ENCODE measurements at regions not wholly inside any gene's neighbourhood (a gene's known extent, or its start where the extent isn't known, plus 50 kb on each side); places are given as distances from the start of the nearest gene placed in this dataset.

GRCh38 chr9:95724253-95724991 is 151.1 kb upstream of the ERCC6L2 start:
- Histone ChIP-seq H4K5ac (ENCODE audit: low read length) (no peak overlapping the region), H2AK5ac (ENCODE audit: low read length) (no peak overlapping the region), H3K4ac (ENCODE audit: low read depth, low read length) (no peak overlapping the region), H3K56ac (ENCODE audit: low read length) (no peak overlapping the region), H3K4me1 (ENCODE audit: control insufficient read depth, low read depth, low read length) (no peaks in the 10 kb centered on the region), H4K8ac (ENCODE audit: low read depth, low read length) (no peak overlapping the region), H3K18ac (ENCODE audit: low read length) (no peak overlapping the region), H3K79me1 (ENCODE audit: low read length) (no peaks in the 10 kb centered on the region), H3K23ac (ENCODE audit: low read length) (no peak overlapping the region), H2BK5ac (ENCODE audit: low read length) (no peak overlapping the region), H3K27me3 (ENCODE audit: insufficient read depth, low read length, poor library complexity) (no peaks in the 10 kb centered on the region), H2BK120ac (ENCODE audit: low read depth, low read length) (no peak overlapping the region), H3K27ac (ENCODE audit: low read depth, low read length) (no peak overlapping the region), H2BK15ac (replicated peaks; ENCODE audit: low read depth) (no peak overlapping the region), H3K4me3 (ENCODE audit: low read length) (no peak overlapping the region), H3K36me3 (ENCODE audit: control insufficient read depth, insufficient read depth, low read length) (no peaks in the 10 kb centered on the region), H3K79me2 (ENCODE audit: control insufficient read depth, insufficient read depth, low read length) (no peaks in the 10 kb centered on the region), H3K4me2 (ENCODE audit: low read length) (no peak overlapping the region), H3K9ac (ENCODE audit: low read length) (no peak overlapping the region)
- DNase-seq = no peak
- WGBS (ENCODE audit: extremely low coverage, insufficient coverage, low lambda C conversion rate) = no CpG with 5 or more reads among the region's 7 CpGs

GRCh38 chr9:95722141-95722540 is 153.3 kb upstream of the ERCC6L2 start:
- no peaks in the 10 kb centered on the region for H3K36me3 ChIP-seq (ENCODE audit: control insufficient read depth, insufficient read depth, low read length)
- no peak overlapping the region for H3K9ac ChIP-seq (ENCODE audit: low read length)
- H4K5ac ChIP-seq (ENCODE audit: low read length) = no peak overlapping the region
- WGBS (ENCODE audit: extremely low coverage, insufficient coverage, low lambda C conversion rate) = no CpG with 5 or more reads among the region's 4 CpGs
- no peaks in the 10 kb centered on the region for H3K79me2 ChIP-seq (ENCODE audit: control insufficient read depth, insufficient read depth, low read length)
- H3K23ac ChIP-seq (ENCODE audit: low read length) = no peak overlapping the region
- H2BK120ac ChIP-seq (ENCODE audit: low read depth, low read length) = no peak overlapping the region
- no peak overlapping the region for H3K18ac ChIP-seq (ENCODE audit: low read length)
- H3K79me1 ChIP-seq (ENCODE audit: low read length) = no peaks in the 10 kb centered on the region
- no peak overlapping the region for H3K4me3 ChIP-seq (ENCODE audit: low read length)
- no peaks in the 10 kb centered on the region for H3K27me3 ChIP-seq (ENCODE audit: insufficient read depth, low read length, poor library complexity)
- no peak for DNase-seq
- H3K27ac ChIP-seq (ENCODE audit: low read depth, low read length) = no peak overlapping the region
- H2BK5ac ChIP-seq (ENCODE audit: low read length) = no peak overlapping the region
- H3K4me2 ChIP-seq (ENCODE audit: low read length) = no peak overlapping the region
- no peak overlapping the region for H2AK5ac ChIP-seq (ENCODE audit: low read length)
- no peaks in the 10 kb centered on the region for H3K4me1 ChIP-seq (ENCODE audit: control insufficient read depth, low read depth, low read length)
- H3K4ac ChIP-seq (ENCODE audit: low read depth, low read length) = no peak overlapping the region
- H4K8ac ChIP-seq (ENCODE audit: low read depth, low read length) = no peak overlapping the region
- no peak overlapping the region for H2BK15ac ChIP-seq (replicated peaks; ENCODE audit: low read depth)
- no peak overlapping the region for H3K56ac ChIP-seq (ENCODE audit: low read length)

GRCh38 chr9:95721061-95721531 is 154.4 kb upstream of the ERCC6L2 start:
- no peak overlapping the region for H3K18ac ChIP-seq (ENCODE audit: low read length)
- H3K4me2 ChIP-seq (ENCODE audit: low read length) = no peak overlapping the region
- H3K27me3 ChIP-seq (ENCODE audit: insufficient read depth, low read length, poor library complexity) = no peaks in the 10 kb centered on the region
- DNase-seq = no peak
- H3K79me2 ChIP-seq (ENCODE audit: control insufficient read depth, insufficient read depth, low read length) = no peaks in the 10 kb centered on the region
- H3K23ac ChIP-seq (ENCODE audit: low read length) = no peak overlapping the region
- no peak overlapping the region for H4K5ac ChIP-seq (ENCODE audit: low read length)
- no CpG with 5 or more reads among the region's 5 CpGs for WGBS (ENCODE audit: extremely low coverage, insufficient coverage, low lambda C conversion rate)
- no peaks in the 10 kb centered on the region for H3K4me1 ChIP-seq (ENCODE audit: control insufficient read depth, low read depth, low read length)
- no peak overlapping the region for H3K56ac ChIP-seq (ENCODE audit: low read length)
- H3K27ac ChIP-seq (ENCODE audit: low read depth, low read length) = no peak overlapping the region
- no peaks in the 10 kb centered on the region for H3K79me1 ChIP-seq (ENCODE audit: low read length)
- H3K4me3 ChIP-seq (ENCODE audit: low read length) = no peak overlapping the region
- H4K8ac ChIP-seq (ENCODE audit: low read depth, low read length) = no peak overlapping the region
- no peak overlapping the region for H3K9ac ChIP-seq (ENCODE audit: low read length)
- H2AK5ac ChIP-seq (ENCODE audit: low read length) = no peak overlapping the region
- no peaks in the 10 kb centered on the region for H3K36me3 ChIP-seq (ENCODE audit: control insufficient read depth, insufficient read depth, low read length)
- no peak overlapping the region for H2BK15ac ChIP-seq (replicated peaks; ENCODE audit: low read depth)
- no peak overlapping the region for H2BK5ac ChIP-seq (ENCODE audit: low read length)
- H2BK120ac ChIP-seq (ENCODE audit: low read depth, low read length) = no peak overlapping the region
- H3K4ac ChIP-seq (ENCODE audit: low read depth, low read length) = no peak overlapping the region

DNA sequence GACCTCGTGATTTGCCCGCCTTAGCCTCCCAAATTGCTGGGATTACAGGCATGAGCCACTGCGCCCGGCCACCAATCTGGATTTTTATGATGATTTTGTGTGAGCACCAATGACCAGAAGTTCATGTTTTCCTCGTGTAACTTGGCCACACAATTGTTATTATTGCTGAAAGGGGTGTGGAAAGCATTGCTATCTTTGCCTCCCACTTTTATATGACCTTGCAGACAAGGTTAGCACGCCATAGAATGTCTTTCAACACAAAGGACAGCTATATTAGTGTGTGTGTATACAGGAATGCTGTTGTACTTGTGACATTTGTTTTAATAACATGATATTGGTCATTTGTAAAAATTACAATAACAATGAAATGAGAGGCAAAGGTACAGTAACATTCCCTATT is 155.0 kb upstream of the ERCC6L2 start:
- no peak overlapping the region for H3K56ac ChIP-seq (ENCODE audit: low read length)
- H3K4ac ChIP-seq (ENCODE audit: low read depth, low read length) = no peak overlapping the region
- no peak overlapping the region for H3K27ac ChIP-seq (ENCODE audit: low read depth, low read length)
- WGBS (ENCODE audit: extremely low coverage, insufficient coverage, low lambda C conversion rate) = no CpG with 5 or more reads among the region's 6 CpGs
- no peak overlapping the region for H3K4me2 ChIP-seq (ENCODE audit: low read length)
- no peak overlapping the region for H3K23ac ChIP-seq (ENCODE audit: low read length)
- no peak overlapping the region for H4K5ac ChIP-seq (ENCODE audit: low read length)
- no peaks in the 10 kb centered on the region for H3K79me1 ChIP-seq (ENCODE audit: low read length)
- no peak overlapping the region for H3K9ac ChIP-seq (ENCODE audit: low read length)
- no peak overlapping the region for H2BK120ac ChIP-seq (ENCODE audit: low read depth, low read length)
- no peak overlapping the region for H3K4me3 ChIP-seq (ENCODE audit: low read length)
- DNase-seq = no peak
- H3K4me1 ChIP-seq (ENCODE audit: control insufficient read depth, low read depth, low read length) = no peaks in the 10 kb centered on the region
- no peak overlapping the region for H3K18ac ChIP-seq (ENCODE audit: low read length)
- H2BK5ac ChIP-seq (ENCODE audit: low read length) = no peak overlapping the region
- H3K27me3 ChIP-seq (ENCODE audit: insufficient read depth, low read length, poor library complexity) = no peaks in the 10 kb centered on the region
- no peak overlapping the region for H2AK5ac ChIP-seq (ENCODE audit: low read length)
- no peak overlapping the region for H4K8ac ChIP-seq (ENCODE audit: low read depth, low read length)
- H2BK15ac ChIP-seq (replicated peaks; ENCODE audit: low read depth) = no peak overlapping the region
- no peaks in the 10 kb centered on the region for H3K79me2 ChIP-seq (ENCODE audit: control insufficient read depth, insufficient read depth, low read length)
- H3K36me3 ChIP-seq (ENCODE audit: control insufficient read depth, insufficient read depth, low read length) = no peaks in the 10 kb centered on the region

GRCh38 chr9:95719354-95719753 is 156.1 kb upstream of the ERCC6L2 start:
- no peak overlapping the region for H2BK15ac ChIP-seq (replicated peaks; ENCODE audit: low read depth)
- no CpG with 5 or more reads among the region's 8 CpGs for WGBS (ENCODE audit: extremely low coverage, insufficient coverage, low lambda C conversion rate)
- DNase-seq = no peak
- H3K4me3 ChIP-seq (ENCODE audit: low read length) = no peak overlapping the region
- no peak overlapping the region for H2AK5ac ChIP-seq (ENCODE audit: low read length)
- no peak overlapping the region for H3K9ac ChIP-seq (ENCODE audit: low read length)
- no peak overlapping the region for H4K8ac ChIP-seq (ENCODE audit: low read depth, low read length)
- no peaks in the 10 kb centered on the region for H3K4me1 ChIP-seq (ENCODE audit: control insufficient read depth, low read depth, low read length)
- no peaks in the 10 kb centered on the region for H3K79me1 ChIP-seq (ENCODE audit: low read length)
- H3K27ac ChIP-seq (ENCODE audit: low read depth, low read length) = no peak overlapping the region
- no peak overlapping the region for H3K18ac ChIP-seq (ENCODE audit: low read length)
- H3K4ac ChIP-seq (ENCODE audit: low read depth, low read length) = no peak overlapping the region
- no peak overlapping the region for H3K4me2 ChIP-seq (ENCODE audit: low read length)
- H3K36me3 ChIP-seq (ENCODE audit: control insufficient read depth, insufficient read depth, low read length) = no peaks in the 10 kb centered on the region
- no peaks in the 10 kb centered on the region for H3K27me3 ChIP-seq (ENCODE audit: insufficient read depth, low read length, poor library complexity)
- no peak overlapping the region for H4K5ac ChIP-seq (ENCODE audit: low read length)
- no peak overlapping the region for H2BK120ac ChIP-seq (ENCODE audit: low read depth, low read length)
- H2BK5ac ChIP-seq (ENCODE audit: low read length) = no peak overlapping the region
- H3K56ac ChIP-seq (ENCODE audit: low read length) = no peak overlapping the region
- no peaks in the 10 kb centered on the region for H3K79me2 ChIP-seq (ENCODE audit: control insufficient read depth, insufficient read depth, low read length)
- H3K23ac ChIP-seq (ENCODE audit: low read length) = no peak overlapping the region

DNA sequence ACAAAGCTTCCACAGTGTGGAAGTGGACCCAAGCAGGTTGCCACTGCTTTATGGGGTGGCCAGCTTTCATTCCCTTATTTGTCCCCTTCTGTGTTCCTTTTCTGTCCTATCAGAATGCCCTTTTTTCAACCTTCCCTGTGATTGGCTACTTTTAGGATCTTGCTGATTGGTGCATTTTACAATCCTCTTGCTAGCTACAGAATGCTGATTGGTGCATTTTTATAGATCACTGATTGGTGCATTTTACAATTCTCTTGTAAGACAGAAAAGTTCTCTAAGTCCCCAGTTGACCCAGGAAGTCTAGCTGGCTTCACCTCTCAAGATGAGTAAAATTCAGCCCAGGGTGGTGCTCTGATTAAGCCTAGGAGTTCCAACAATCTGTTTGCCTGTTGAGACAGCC is 157.2 kb upstream of the ERCC6L2 start:
- Histone ChIP-seq H3K18ac (ENCODE audit: low read length) (no peak overlapping the region), H2BK120ac (ENCODE audit: low read depth, low read length) (no peak overlapping the region), H3K4me3 (ENCODE audit: low read length) (no peak overlapping the region), H3K4me2 (ENCODE audit: low read length) (no peak overlapping the region), H3K56ac (ENCODE audit: low read length) (no peak overlapping the region), H3K4me1 (ENCODE audit: control insufficient read depth, low read depth, low read length) (no peaks in the 10 kb centered on the region), H4K8ac (ENCODE audit: low read depth, low read length) (no peak overlapping the region), H3K36me3 (ENCODE audit: control insufficient read depth, insufficient read depth, low read length) (no peaks in the 10 kb centered on the region), H2BK15ac (replicated peaks; ENCODE audit: low read depth) (no peak overlapping the region), H2AK5ac (ENCODE audit: low read length) (no peak overlapping the region), H3K23ac (ENCODE audit: low read length) (no peak overlapping the region), H2BK5ac (ENCODE audit: low read length) (no peak overlapping the region), H3K27me3 (ENCODE audit: insufficient read depth, low read length, poor library complexity) (no peaks in the 10 kb centered on the region), H3K79me2 (ENCODE audit: control insufficient read depth, insufficient read depth, low read length) (no peaks in the 10 kb centered on the region), H3K9ac (ENCODE audit: low read length) (no peak overlapping the region), H3K27ac (ENCODE audit: low read depth, low read length) (no peak overlapping the region), H3K4ac (ENCODE audit: low read depth, low read length) (no peak overlapping the region), H3K79me1 (ENCODE audit: low read length) (no peaks in the 10 kb centered on the region), H4K5ac (ENCODE audit: low read length) (no peak overlapping the region)
- DNase-seq = no peak
